ENCODE measurements at regions not wholly inside any gene's neighbourhood (a gene's known extent, or its start where the extent isn't known, plus 50 kb on each side); places are given as distances from the start of the nearest gene placed in this dataset.

GRCh38 chr13:29674532-29674931 is 79.0 kb upstream of the SLC7A1 start:
- no peak overlapping the region for H3K4me3 ChIP-seq (ENCODE audit: low read length)
- TF ChIP-seq, protein P1, sequence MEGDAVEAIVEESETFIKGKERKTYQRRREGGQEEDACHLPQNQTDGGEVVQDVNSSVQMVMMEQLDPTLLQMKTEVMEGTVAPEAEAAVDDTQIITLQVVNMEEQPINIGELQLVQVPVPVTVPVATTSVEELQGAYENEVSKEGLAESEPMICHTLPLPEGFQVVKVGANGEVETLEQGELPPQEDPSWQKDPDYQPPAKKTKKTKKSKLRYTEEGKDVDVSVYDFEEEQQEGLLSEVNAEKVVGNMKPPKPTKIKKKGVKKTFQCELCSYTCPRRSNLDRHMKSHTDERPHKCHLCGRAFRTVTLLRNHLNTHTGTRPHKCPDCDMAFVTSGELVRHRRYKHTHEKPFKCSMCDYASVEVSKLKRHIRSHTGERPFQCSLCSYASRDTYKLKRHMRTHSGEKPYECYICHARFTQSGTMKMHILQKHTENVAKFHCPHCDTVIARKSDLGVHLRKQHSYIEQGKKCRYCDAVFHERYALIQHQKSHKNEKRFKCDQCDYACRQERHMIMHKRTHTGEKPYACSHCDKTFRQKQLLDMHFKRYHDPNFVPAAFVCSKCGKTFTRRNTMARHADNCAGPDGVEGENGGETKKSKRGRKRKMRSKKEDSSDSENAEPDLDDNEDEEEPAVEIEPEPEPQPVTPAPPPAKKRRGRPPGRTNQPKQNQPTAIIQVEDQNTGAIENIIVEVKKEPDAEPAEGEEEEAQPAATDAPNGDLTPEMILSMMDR (conservative IDR thresholded peaks at IDR 0.05; ENCODE audit: low read length), result no peak

GRCh38 chr13:29664591-29664990 is 69.1 kb upstream of the SLC7A1 start:
- TF ChIP-seq, protein P1 (conservative IDR thresholded peaks at IDR 0.05; ENCODE audit: low read length), result no peak
- DNase-seq (ENCODE audit: low read depth), result no peak
- no peak overlapping the region for H3K4me3 ChIP-seq (ENCODE audit: low read length)

More at GRCh38 chr13:29674532-29674931, 79.0 kb upstream of the SLC7A1 start:
- peak; percentile 65 for DNase-seq (ENCODE audit: low read depth)

GRCh38 chr13:29654843-29655547 is 59.5 kb upstream of the SLC7A1 start:
- peak; percentile 95 for DNase-seq (ENCODE audit: low read depth)
- no peak overlapping the region for H3K4me3 ChIP-seq (ENCODE audit: low read length)
- TF ChIP-seq, protein P1 (conservative IDR thresholded peaks at IDR 0.05; ENCODE audit: low read length), result no peak

- H3K4me3 ChIP-seq (ENCODE audit: low read length), result no peak overlapping the region
- TF ChIP-seq, protein P1 (conservative IDR thresholded peaks at IDR 0.05; ENCODE audit: low read length), result no peak
- DNase-seq (ENCODE audit: low read depth), result no peak
Measured at GRCh38 chr13:29654384-29654783, 58.9 kb upstream of the SLC7A1 start.

- no peak overlapping the region for H3K4me3 ChIP-seq (ENCODE audit: low read length)
- TF ChIP-seq, protein P1 (conservative IDR thresholded peaks at IDR 0.05; ENCODE audit: low read length), result no peak
- DNase-seq (ENCODE audit: low read depth), result no peak
Measured at GRCh38 chr13:29648760-29649159, 53.3 kb upstream of the SLC7A1 start.
